Fibroblast of villous mesenchyme (primary cell): ENCODE measurements at regions not wholly inside any gene's neighbourhood (a gene's known extent, or its start where the extent isn't known, plus 50 kb on each side); places are given as distances from the start of the nearest gene placed in this dataset.

Experiments used
- DNase-seq: peaks from one replicate; pipeline ENCODE4 v3.0.0-alpha.2; 2010; ENCODE audit warnings: low read depth
- H3K4me3 ChIP-seq: 2 replicates; pipeline ENCODE4 v1.5.1; 2011; ENCODE audit warnings: low read depth, mild to moderate bottlenecking, low read length
- TF ChIP-seq, protein P1 (sequence below): IDR thresholded peaks from 2 replicates; pipeline ENCODE4 v1.5.1; 2012; ENCODE audit warnings: low read depth, mild to moderate bottlenecking, low read length; ENCODE audit not compliant: insufficient read depth

- no peak overlapping the region for H3K4me3 ChIP-seq
- DNase-seq, result no peak
- TF ChIP-seq, protein P1, sequence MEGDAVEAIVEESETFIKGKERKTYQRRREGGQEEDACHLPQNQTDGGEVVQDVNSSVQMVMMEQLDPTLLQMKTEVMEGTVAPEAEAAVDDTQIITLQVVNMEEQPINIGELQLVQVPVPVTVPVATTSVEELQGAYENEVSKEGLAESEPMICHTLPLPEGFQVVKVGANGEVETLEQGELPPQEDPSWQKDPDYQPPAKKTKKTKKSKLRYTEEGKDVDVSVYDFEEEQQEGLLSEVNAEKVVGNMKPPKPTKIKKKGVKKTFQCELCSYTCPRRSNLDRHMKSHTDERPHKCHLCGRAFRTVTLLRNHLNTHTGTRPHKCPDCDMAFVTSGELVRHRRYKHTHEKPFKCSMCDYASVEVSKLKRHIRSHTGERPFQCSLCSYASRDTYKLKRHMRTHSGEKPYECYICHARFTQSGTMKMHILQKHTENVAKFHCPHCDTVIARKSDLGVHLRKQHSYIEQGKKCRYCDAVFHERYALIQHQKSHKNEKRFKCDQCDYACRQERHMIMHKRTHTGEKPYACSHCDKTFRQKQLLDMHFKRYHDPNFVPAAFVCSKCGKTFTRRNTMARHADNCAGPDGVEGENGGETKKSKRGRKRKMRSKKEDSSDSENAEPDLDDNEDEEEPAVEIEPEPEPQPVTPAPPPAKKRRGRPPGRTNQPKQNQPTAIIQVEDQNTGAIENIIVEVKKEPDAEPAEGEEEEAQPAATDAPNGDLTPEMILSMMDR, result no peak
Observed at GRCh38 chr2:120887320-120887697, 151.6 kb downstream of the GLI2 start.

GRCh38 chr2:120887741-120888231, 152.1 kb downstream of the GLI2 start:
- no peak overlapping the region for H3K4me3 ChIP-seq
- TF ChIP-seq, protein P1, result no peak
- DNase-seq, result no peak

GRCh38 chr2:120888851-120889250, 153.2 kb downstream of the GLI2 start:
- no peak for DNase-seq
- TF ChIP-seq, protein P1, result no peak
- no peak overlapping the region for H3K4me3 ChIP-seq

DNA sequence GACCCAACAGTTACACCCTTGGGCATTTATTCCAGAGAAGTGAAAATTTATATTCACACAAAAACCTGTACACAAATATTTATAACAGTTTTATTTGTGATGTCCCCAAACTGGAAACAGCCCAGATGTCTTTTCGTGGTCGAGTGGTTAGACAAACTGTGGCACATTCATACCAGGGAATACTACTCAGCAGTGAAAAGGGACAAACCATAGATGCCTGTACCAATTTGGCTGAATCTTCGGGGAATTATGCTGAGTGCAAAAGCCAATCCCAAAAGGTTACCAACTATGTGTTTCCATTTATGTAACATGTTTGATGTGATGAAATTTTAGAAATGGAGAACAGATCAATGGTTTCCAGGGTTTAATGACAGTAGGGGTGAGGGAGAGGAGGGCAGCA, 154.3 kb downstream of the GLI2 start:
- no peak for DNase-seq
- TF ChIP-seq, protein P1, result no peak
- no peak overlapping the region for H3K4me3 ChIP-seq

DNA sequence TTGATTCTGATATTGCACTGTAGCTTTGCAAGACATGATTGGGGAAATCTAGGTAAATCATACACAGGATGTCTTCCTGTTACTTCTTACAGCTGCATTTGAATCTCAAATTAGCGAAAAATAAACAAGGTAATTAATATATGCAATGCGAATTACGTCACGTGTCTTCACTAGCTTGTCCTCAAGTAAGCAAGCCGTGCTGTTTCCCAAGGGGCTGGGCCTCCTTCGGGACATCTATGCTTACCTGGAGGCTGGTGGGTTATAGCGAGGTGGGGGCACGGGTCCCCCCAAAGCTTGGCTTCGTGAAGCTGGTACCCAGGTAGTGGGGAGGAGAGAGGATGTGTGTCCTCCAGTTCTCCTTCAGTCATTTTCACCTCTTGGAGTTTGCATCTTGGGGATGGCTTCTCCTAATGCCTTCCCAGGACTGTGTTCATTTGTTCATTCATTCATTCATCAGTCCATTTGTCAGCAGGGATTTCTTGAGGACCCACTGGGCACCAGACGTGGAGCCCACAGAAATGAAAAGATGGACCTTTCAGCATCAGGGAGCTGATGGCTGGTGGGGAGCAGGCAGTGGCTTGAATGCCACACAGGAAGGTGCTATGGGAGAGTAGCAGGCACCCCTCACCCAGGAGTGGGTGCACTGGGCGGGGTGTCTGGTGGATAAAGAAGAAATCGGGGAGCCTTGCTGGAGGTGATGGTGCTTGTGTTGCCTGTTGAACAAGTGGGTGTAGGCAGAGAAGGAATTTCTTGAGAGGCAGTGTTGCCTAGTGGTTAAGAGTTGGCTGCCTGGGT, 155.1 kb downstream of the GLI2 start:
- DNase-seq, result no peak
- no peak overlapping the region for H3K4me3 ChIP-seq
- TF ChIP-seq, protein P1, result no peak

GRCh38 chr2:120892271-120892966, 156.8 kb downstream of the GLI2 start:
- TF ChIP-seq, protein P1, result no peak
- H3K4me3 ChIP-seq, result no peak overlapping the region
- DNase-seq, result no peak
